ENCODE measurements at regions not wholly inside any gene's neighbourhood (a gene's known extent, or its start where the extent isn't known, plus 50 kb on each side); places are given as distances from the start of the nearest gene placed in this dataset.

DNA sequence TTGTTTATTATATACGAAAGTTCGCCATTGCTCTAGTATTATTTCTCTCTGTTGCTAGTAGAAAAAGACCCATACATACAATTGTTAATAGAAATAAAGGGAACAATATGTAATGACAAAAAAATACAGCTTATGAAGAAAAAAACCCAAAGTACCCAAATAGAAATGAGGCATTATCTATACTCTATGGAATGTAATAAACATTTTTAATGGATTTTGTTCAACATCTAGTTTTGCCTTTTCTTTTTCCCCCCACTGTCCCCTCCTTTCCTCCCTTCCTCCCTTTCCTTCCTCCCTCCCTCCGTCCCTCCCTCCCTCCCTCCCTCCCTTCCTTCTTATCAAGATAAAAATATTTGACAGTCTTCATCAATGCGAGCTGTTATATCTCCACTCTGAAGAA, 81.5 kb upstream of the NEK7 start:
- no peaks in the 10 kb centered on the region for H3K4me1 Mint-ChIP-seq
- no peak overlapping the region for H3K27ac Mint-ChIP-seq
- no peaks in the 10 kb centered on the region for H3K36me3 Mint-ChIP-seq (ENCODE audit: low read depth)
- H3K4me3 Mint-ChIP-seq = no peak overlapping the region
- no peaks in the 10 kb centered on the region for H3K9me3 Mint-ChIP-seq
- DNase-seq = no peak
- ATAC-seq = no peak
- peaks cover 14% of the 10 kb centered on the region for H3K27me3 Mint-ChIP-seq

DNA sequence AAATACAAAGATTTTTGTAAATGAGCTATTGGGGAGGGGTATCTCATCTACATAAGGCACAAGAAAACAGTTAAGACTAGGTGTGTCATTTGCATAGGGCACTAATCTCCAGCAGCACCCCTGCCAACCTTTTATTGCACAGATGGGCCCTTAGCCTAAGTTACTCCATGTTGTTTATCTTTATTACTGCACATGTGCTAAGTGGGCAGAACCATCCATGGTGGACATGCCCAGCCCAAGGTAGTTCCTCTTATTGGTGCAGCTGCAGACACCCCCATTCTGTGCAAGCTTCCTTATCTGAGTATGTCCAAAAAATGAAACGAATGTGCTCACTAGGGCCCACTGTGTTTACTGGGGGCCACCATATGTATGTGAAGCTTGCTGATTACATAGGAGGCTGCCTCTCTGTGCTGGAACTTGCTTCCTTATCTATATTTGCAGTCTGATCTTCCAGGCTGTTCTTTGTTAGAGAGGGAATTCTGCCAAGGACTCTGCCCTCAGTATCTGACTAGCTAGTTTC, 77.3 kb upstream of the NEK7 start:
- ATAC-seq (no peak), DNase-seq (no peak)
- no peaks in the 10 kb centered on the region for H3K36me3 Mint-ChIP-seq (ENCODE audit: low read depth)
- no peak overlapping the region for H3K27ac Mint-ChIP-seq
- H3K4me3 Mint-ChIP-seq = no peak overlapping the region
- peaks cover 13% of the 10 kb centered on the region for H3K27me3 Mint-ChIP-seq
- H3K9me3 Mint-ChIP-seq = no peaks in the 10 kb centered on the region
- no peaks in the 10 kb centered on the region for H3K4me1 Mint-ChIP-seq

DNA sequence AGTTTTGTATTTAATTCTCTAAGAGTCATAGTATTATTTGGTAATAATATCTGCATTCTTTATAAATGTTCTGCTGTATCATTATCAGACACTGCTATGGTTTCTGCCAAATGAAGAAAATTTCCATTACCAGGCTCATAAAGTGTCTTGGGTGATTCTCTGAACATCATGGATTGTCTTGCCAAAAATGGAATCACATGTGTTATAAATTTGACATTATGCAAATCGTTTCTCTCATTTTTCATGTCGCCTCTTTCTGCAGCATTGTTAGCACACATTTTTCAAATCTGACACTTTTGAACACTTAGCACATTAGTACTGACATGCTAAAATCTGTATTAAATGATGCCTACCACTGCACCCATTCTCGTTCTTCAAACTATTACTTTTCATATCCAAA, 74.2 kb upstream of the NEK7 start:
- Mint-ChIP-seq H3K36me3 (ENCODE audit: low read depth) (no peaks in the 10 kb centered on the region), H3K4me3 (no peak overlapping the region), H3K9me3 (no peaks in the 10 kb centered on the region), H3K27me3 (peaks cover 7% of the 10 kb centered on the region), H3K27ac (no peak overlapping the region), H3K4me1 (no peaks in the 10 kb centered on the region)
- DNase-seq (no peak), ATAC-seq (no peak)

DNA sequence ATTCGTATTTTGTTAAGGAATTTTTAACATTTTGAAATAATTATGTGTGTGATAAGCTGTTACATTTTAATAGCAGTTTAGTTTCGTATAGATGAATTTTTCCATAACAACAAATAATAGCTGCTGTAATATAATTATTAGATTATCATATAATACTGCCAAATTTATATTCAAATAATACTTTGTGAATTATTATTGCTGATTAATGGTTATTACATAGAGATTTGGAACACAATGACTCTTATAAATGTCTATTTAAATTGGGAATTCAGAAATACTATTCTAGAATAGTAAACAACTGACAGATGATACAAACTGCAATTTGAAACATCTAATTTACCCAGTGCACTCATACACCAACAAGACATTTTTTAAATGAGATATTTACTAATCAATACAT, 73.2 kb upstream of the NEK7 start:
- DNase-seq = no peak
- Mint-ChIP-seq H3K4me1 (peaks cover 4% of the 10 kb centered on the region), H3K27ac (no peak overlapping the region), H3K27me3 (peaks cover 7% of the 10 kb centered on the region), H3K4me3 (no peak overlapping the region), H3K36me3 (ENCODE audit: low read depth) (no peaks in the 10 kb centered on the region), H3K9me3 (no peaks in the 10 kb centered on the region)
- no peak for ATAC-seq

DNA sequence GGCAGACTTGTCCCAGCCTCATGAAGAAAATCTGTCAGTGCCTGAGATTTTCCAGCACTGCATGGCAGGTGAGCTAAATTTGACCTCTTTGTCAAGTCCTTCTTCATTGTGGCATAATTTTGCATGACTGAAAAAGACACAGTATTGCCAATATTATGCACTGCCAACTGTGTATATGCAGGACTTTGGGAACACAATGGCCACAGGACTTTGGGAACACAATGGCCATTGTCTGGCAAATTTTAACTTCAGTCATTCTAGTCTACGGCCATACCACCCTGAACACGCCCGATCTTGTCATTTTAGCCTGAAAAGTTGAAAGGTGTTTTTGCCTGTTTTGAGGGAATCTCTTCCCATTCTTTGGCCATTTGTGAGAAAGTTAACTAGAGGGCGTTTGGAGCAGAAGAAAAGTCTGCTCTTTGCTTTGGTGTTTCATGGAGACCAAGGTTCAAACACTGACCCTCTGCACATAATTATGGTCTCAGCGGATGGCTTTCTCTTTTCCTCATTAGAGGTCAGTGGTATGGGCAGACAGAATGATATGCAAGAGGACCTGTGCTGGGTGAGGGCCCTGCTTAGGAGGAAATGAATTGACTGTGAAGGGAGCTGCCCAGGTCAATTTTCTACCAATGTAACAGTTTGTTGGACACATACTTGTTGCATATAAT, 72.4 kb upstream of the NEK7 start:
- Mint-ChIP-seq H3K36me3 (ENCODE audit: low read depth) (no peaks in the 10 kb centered on the region), H3K4me1 (peaks cover 8% of the 10 kb centered on the region), H3K4me3 (no peak overlapping the region), H3K9me3 (no peaks in the 10 kb centered on the region), H3K27ac (no peak overlapping the region), H3K27me3 (peaks cover 4% of the 10 kb centered on the region)
- ATAC-seq (no peak), DNase-seq (no peak)

DNA sequence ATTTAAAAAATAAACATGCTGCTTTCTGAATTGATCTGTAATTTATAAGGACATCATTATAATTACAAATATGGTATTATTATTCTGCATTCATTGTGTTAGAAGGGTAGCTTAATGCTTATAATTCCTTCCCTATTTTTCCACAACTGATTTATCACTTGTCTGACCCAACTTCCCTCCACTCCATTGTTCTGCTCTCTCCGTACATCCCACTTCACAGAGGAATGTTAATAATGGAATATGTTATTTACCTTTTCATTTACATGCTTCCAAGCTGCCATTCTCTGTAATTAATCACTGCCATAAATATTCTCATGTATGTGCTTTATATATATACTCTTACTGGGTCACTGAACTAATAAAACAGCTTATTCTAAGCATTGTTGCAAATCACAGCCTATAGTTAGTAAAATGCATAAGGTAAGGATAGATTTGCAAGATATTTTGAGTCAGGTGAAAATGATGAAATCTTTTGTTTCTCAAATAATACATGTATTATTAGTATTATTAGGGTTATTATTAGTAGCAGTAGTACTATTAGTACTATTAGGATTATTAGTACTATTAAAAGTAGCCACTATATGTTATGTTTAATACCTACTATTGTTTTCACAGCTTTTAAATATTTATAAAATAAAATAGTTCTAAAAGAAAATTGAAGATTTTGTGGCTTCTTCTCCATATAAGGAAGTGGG, 70.6 kb upstream of the NEK7 start:
- H3K36me3 Mint-ChIP-seq (ENCODE audit: low read depth) = no peaks in the 10 kb centered on the region
- peaks cover 4% of the 10 kb centered on the region for H3K27me3 Mint-ChIP-seq
- H3K4me3 Mint-ChIP-seq = no peak overlapping the region
- DNase-seq (no peak), ATAC-seq (no peak)
- peaks cover 8% of the 10 kb centered on the region for H3K4me1 Mint-ChIP-seq
- no peaks in the 10 kb centered on the region for H3K9me3 Mint-ChIP-seq
- no peak overlapping the region for H3K27ac Mint-ChIP-seq

DNA sequence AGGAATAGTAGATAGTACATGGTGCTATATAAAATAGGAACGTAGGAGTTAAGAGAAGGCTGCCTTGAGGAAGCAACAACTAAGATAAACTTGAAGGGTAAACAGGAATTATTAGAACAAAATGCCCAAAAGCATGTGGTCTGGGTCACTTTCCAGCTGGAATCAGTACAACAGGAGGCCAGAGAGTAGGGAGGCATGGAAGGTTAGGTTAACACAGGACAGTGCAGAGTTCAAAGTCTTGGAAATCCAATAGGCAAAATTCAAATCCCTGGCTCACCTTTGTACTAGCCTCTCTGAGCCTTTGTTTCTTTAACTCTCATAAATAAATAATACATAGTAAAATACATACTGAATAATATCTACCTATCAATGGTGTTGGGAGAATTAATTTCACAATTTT, 69.0 kb upstream of the NEK7 start:
- no peak for ATAC-seq
- Mint-ChIP-seq H3K27me3 (peaks cover under 1% of the 10 kb centered on the region), H3K9me3 (no peaks in the 10 kb centered on the region), H3K36me3 (ENCODE audit: low read depth) (no peaks in the 10 kb centered on the region), H3K4me1 (peaks cover 8% of the 10 kb centered on the region), H3K27ac (no peak overlapping the region), H3K4me3 (no peak overlapping the region)
- no peak for DNase-seq

DNA sequence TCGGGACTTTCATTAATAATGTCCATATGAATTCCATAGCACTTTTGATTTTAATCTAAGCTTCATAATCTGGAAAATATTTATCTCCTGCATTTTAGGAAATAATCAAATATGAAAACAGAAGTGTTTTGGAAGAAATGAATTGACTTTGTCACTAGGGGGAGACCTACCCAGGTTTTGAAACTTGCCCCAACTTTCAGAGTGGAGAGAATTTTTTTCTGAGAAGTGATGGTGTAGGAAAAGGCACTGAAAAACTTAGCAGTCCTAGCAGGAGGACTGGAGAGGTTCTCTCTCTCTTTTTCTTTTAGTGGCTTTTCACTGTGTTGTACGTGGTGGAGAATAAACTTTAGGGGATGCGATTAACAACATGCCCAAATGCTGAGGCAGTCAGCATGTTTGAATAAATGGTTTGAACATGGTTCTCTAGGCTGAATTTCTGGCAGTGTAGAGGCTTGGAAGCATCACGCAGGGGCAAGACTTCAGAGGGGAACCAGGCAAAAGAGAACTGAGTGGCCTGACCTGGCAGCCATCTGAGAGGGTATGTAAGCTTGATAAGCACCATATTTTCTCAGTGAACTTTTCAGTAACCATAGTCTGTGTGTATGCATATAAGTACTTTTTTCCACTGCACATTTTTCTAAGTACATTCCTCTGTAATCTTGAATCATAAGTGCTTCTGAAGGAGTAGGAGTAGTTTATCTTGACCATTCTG, 68.3 kb upstream of the NEK7 start:
- Mint-ChIP-seq H3K4me3 (peak overlapping the region; percentile 9), H3K27ac (peak overlapping the region; percentile 64), H3K27me3 (no peaks in the 10 kb centered on the region), H3K36me3 (ENCODE audit: low read depth) (no peaks in the 10 kb centered on the region), H3K9me3 (no peaks in the 10 kb centered on the region), H3K4me1 (peaks cover 8% of the 10 kb centered on the region)
- DNase-seq = peak; percentile 3
- peak; percentile 69 for ATAC-seq

DNA sequence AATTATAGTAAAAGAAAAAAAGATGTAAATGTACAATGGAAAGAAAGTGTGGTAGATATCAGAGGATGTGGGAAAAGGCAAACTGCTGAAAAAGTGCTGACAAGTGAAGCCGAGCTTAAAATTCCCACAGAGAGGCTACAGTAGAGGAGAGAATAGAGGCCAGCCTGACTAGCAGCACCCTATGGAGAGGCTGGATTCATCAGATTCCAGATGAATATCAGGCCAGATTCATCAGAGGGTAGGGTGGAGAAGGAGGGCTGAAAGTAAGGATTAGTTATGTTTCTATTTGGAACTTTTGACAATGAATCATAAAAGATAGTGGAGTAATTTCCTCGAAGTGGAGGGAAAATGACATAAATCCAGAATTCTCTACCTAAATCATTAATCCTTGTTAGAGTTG, 60.4 kb upstream of the NEK7 start:
- Mint-ChIP-seq H3K4me1 (peaks cover 3% of the 10 kb centered on the region), H3K36me3 (ENCODE audit: low read depth) (no peaks in the 10 kb centered on the region), H3K9me3 (no peaks in the 10 kb centered on the region), H3K27me3 (no peaks in the 10 kb centered on the region), H3K4me3 (no peak overlapping the region), H3K27ac (no peak overlapping the region)
- ATAC-seq = no peak
- DNase-seq = no peak

DNA sequence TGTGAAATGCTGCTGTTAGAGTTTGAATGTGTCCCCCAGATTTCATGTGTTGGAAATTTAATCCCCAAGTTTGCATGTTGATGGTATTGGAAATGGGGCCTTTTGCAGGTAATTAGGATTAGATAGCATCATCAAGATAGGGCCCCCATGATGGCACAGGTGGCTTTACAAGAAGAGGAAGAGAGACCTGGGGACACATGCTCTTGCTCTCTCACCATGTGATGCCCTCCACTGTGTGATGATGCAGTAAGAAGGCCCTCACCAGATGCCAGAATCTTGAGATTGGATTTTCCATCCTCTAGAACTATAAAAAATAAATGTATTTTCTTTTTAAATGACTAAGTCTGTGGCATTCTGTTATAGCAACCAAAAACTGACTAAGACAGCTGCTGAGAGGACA, 57.0 kb upstream of the NEK7 start:
- H3K4me3 Mint-ChIP-seq = no peak overlapping the region
- DNase-seq (no peak), ATAC-seq (no peak)
- H3K4me1 Mint-ChIP-seq = peaks cover 23% of the 10 kb centered on the region
- H3K27me3 Mint-ChIP-seq = no peaks in the 10 kb centered on the region
- no peak overlapping the region for H3K27ac Mint-ChIP-seq
- H3K36me3 Mint-ChIP-seq (ENCODE audit: low read depth) = no peaks in the 10 kb centered on the region
- H3K9me3 Mint-ChIP-seq = no peaks in the 10 kb centered on the region

DNA sequence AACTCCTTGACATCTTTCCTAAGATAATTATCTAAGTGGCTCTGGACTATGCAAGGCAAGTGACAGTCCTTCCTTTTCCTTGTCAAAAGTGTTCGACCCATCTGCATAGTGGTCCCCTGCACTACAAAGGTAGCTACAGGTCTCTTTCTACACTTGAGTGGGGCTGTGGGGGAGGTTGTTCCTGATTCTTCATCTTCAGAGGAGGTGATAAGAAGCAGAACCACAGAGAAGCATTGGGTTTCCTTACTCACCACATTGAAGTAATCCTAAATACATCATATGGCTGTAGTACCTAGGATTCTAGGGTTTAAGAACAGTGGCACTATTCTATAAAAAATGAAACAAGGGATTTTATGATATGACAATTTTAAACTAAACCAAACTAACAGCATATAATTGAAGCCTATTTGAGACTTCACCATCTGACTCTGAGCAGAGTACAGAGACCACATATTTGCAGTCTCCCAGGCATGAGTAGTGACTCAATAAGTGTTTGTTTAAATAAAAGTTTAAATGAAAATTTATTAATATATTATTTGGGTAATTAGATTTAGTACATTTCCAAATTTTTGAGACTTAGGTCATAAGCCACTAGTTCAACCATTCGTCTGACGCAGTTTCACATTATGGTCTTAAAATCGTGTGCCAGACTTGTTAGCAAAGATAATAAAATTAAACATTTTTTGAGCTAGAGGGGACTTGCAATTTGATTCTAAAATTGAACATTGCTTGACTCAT, 54.9 kb upstream of the NEK7 start:
- DNase-seq = no peak
- Mint-ChIP-seq H3K27me3 (no peaks in the 10 kb centered on the region), H3K9me3 (no peaks in the 10 kb centered on the region), H3K4me1 (peaks cover 23% of the 10 kb centered on the region), H3K4me3 (no peak overlapping the region), H3K27ac (peak overlapping the region; percentile 73), H3K36me3 (ENCODE audit: low read depth) (no peaks in the 10 kb centered on the region)
- peak; percentile 70 for ATAC-seq

DNA sequence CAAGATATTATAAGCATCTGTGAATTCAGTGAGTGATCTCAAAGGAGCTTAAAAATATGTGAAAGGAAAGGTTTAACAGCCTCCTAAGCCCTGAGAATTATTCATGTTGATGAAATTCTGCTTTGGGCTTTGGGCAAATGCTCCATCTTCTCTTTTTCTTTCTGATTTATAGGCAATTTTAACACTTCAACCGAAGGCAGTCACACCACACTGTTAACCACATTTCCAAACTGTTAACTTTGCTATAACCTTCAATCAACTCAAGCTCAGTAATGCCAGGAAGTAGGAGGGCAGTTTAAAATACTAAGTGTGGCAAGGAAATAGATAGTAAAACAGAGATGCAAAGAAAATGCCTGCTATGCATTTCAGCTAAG, 54.4 kb upstream of the NEK7 start:
- no peaks in the 10 kb centered on the region for H3K27me3 Mint-ChIP-seq
- H3K36me3 Mint-ChIP-seq (ENCODE audit: low read depth) = no peaks in the 10 kb centered on the region
- no peaks in the 10 kb centered on the region for H3K9me3 Mint-ChIP-seq
- ATAC-seq = peak; percentile 67
- DNase-seq = no peak
- peak overlapping the region; percentile 5 for H3K4me3 Mint-ChIP-seq
- peak overlapping the region; percentile 73 for H3K27ac Mint-ChIP-seq
- H3K4me1 Mint-ChIP-seq = peaks cover 23% of the 10 kb centered on the region

DNA sequence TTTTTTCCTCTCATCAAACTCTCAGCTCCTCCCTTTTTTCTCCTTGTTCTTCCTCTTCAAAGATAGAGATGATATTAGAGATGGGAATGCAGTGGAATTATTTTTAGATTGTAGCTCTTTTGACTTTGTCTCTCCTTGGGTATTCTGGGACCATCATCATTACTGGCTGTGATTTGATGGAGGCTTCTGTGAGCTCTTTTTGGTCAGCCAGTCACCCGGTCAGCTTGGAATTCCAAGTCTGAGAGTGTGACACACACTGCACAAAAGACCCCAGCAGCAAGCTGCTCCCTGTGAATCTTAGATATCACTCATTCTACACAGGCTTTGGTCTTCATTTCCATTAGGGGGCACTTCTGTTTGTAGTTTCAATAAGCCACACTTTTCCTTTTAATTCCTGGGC, 51.6 kb upstream of the NEK7 start:
- ATAC-seq = no peak

DNA sequence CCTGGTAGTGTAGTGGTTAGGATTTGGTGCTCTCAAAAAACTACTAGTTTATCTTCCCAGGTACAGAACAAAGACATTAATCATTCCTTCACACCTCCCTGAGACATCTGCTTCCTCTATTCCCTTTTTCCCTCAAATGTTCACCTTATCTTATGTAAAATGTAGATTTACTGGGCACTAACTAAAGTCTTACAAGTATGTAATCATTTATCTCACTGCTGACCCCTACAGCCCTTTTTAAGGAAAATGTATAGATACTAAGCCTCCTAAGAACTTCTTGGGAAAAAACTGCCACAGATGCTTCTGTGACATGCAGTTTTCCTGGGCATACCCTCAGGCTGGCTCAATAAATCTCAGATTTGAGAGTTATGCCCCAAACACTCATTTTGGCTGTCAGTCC, 50.8 kb upstream of the NEK7 start:
- Mint-ChIP-seq H3K4me3 (no peak overlapping the region), H3K4me1 (peaks cover 23% of the 10 kb centered on the region), H3K9me3 (no peaks in the 10 kb centered on the region), H3K36me3 (ENCODE audit: low read depth) (no peaks in the 10 kb centered on the region), H3K27me3 (no peaks in the 10 kb centered on the region), H3K27ac (no peak overlapping the region)
- ATAC-seq (no peak), DNase-seq (no peak)

More for the DNA sequence above, 51.6 kb upstream of the NEK7 start:
- Mint-ChIP-seq H3K36me3 (ENCODE audit: low read depth) (no peaks in the 10 kb centered on the region), H3K27ac (no peak overlapping the region), H3K27me3 (no peaks in the 10 kb centered on the region), H3K9me3 (no peaks in the 10 kb centered on the region), H3K4me1 (peaks cover 23% of the 10 kb centered on the region), H3K4me3 (no peak overlapping the region)
- no peak for DNase-seq

Data from activated naive CD8-positive, alpha-beta T cell treated with anti-CD3 and anti-CD28 coated beads, Interleukin-2, amount 50 U/mL, for 24 hours (primary cell).